GM18951 (cell line): ENCODE measurements at regions not wholly inside any gene's neighbourhood (a gene's known extent, or its start where the extent isn't known, plus 50 kb on each side); places are given as distances from the start of the nearest gene placed in this dataset.

Experiments used
- POLR2A ChIP-seq: IDR thresholded peaks from 4 replicates; pipeline ENCODE4 v1.6.1; 2011; ENCODE audit warnings: mild to moderate bottlenecking; ENCODE audit not compliant: insufficient read length, insufficient read depth; ENCODE audit errors: extremely low read depth
- in situ Hi-C: fragments of 300-500 bp; cut with MboI; formaldehyde crosslinking; loops from one replicate; pipeline ENCODE4 v1.12.0; 2022; ENCODE audit warnings: low sequenced_read_pairs, mixed read lengths, inconsistent platforms; ENCODE audit not compliant: unreplicated experiment

DNA sequence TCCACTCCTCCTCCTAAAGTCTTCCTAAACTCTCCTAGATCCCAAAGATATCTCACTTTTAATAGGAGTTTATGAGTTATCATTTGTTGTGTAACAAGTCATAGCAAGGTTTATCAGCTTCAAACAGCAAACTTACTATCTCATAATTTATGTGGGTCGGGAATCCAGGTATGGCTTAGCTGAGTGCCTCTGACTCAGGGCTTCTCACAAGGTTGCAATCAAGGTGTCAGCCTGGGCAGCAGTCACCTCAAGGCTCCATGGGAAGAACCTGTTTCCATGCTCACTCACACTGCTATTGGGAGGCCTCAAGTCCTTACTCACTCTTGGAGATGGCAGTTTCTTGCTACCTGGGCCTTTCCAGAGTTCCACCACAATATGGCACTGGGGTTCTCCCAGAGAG is 889.8 kb downstream of the MCTP2 start:
- in situ Hi-C loops: no loop called here
- TF ChIP-seq POLR2A: no peak

DNA sequence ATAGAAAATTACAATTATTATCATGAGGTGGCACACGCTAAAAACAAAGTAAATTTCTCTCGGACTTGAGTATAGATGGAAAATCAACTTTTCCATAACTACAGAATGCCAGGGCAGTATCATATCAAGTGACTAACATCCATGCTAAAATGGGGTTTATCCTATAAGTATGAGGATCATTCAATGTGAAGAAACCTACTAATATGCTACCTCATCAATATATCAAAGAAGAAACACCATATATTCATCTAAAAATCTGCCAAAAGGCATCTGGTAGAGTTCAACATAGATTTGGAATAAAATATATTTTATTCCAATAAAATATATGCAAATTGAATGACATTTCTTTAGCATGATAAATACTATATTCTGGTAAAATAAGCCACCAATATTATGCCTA is 894.4 kb downstream of the MCTP2 start:
- no peak for TF ChIP-seq POLR2A
- in situ Hi-C loops: no loop called here

DNA sequence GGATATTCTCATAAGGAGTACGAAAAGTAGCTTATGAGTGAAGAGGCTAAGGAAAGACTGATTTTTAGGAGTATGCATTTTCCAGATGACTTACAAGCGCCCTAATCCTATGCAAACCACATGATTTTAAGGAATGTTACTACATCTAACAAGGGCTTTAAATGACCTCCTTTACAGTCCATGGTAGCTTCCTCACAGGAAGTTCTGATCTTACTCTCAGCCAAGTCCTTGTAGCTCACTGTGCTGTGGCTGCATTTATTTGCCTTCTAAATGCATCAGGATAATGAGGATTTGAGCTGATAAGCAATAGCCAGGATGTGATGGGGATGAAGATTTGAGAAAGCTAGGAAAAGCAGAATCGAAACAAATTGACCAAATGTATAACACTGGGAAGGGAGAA is 896.0 kb downstream of the MCTP2 start:
- in situ Hi-C loops: no loop called here
- TF ChIP-seq POLR2A: no peak

DNA sequence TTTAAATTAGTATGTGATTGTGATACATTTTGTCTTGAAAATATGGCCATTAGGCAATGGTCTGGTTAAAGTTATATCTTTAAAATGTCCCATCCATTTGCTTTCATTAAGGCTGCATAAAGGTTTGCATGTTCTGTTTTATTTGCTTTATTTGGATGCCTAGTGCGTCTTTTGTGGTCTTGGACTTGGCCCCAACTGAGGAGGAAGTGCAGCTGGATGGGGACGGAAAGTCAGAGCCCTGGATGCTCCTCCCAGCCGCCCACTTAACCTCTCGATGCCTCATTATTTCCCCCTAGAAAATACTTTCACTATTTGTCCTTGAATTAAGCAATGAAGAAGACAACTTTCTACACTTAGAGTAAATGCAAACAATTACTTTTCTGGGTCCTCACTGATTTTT is 898.2 kb downstream of the MCTP2 start:
- in situ Hi-C loops: no loop called here
- TF ChIP-seq POLR2A: no peak

DNA sequence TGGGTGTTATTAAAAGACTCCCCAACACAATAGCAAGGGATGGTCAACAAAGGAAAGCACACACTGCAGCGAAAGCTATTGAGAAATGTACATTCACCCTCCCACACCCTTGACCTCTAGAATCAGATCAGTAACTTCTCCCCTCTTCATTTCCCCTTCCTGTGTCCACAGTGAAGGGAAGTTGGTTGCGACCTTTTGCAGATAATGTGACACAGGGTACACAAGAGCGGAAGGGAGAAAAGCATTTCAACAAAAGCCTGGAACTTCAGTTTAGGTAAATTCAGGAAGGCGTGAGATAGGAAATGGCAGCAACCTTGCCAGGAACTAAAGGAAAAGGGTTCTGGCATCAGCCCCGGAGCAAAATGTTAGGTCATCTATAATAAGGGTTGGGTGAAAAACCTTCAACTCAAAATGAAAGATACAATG is 899.8 kb downstream of the MCTP2 start:
- TF ChIP-seq POLR2A: no peak
- in situ Hi-C loops: no loop called here

DNA sequence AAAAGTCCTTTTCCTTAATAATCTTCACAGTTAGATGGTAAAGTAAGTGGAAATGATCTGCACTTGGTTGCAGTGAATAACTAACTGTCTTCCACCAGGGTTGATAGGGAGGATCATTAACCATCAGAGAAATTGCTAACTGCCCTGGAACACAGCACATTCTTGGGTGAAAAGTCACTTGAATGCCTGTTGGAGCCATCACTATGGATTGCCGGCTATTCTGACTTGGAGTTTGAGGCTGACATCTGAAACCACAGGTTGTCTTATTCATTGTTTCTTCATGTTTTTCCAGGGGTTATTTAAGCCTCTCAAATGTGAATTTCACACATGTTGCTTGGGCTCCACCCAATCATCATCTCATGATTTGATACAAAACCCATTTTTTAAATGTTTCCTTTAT is 901.4 kb downstream of the MCTP2 start:
- in situ Hi-C loops: no loop called here
- TF ChIP-seq POLR2A: no peak

DNA sequence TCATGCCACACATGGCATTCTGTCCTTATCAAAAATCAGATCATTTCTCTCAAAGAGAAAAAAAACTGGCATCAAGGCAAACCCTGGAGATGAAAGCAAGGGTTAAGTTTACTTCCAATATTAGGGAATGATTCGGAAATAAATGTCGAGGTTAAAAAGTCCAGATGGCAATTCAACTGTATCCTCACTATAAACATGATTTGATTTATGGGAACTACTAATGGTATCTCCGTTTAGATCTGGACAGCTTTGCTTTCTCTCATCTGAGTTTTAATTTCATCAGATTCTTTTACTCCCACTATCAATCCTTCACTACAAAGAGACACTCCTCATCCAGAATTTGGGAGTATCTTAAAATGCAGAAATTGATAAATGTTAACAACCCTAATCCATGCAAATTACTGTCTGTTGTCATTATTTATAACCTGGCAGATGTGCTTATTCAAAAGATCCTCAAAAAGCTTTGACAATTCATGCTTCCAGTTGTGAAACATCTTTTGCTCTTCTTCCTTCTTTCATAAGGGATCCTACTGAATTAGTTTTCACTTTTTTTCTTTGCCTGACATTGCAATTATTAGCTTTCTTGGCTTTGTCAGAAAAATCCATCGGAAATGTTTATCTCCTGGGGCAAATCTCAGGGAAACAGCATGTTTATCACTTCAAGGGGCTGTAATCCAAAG is 903.2 kb downstream of the MCTP2 start:
- in situ Hi-C loops: no loop called here
- TF ChIP-seq POLR2A: no peak

DNA sequence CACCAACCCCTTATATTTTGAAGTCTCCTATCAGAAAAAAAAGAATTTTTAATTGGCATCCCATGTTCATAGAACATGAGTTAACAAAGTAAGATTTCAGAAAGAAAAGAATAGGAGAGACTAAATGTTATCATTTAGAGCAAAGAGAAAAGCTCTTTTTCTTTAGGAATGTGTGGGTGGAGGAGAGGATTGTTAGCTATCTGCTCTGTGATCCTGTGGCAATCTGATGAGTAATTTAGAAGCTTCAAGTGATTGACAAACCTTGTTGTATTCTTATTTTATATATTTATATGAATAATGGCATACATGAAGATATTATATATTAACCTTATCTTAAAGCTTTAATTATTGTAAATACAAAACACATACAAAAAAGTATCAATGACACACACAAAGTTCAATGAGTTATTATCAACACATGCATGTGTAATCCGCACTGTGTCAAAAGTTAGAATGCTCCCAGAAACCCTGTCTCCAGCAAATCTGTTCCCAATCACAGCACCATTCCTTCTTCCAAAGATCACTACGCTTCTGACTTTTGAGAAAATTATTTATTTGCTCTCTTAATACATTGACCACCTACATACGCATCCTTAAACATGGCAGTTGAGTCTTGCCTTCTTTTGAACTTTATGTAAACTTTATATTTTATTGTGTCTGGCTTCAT is 907.4 kb downstream of the MCTP2 start:
- TF ChIP-seq POLR2A: no peak
- in situ Hi-C loops: no loop called here

DNA sequence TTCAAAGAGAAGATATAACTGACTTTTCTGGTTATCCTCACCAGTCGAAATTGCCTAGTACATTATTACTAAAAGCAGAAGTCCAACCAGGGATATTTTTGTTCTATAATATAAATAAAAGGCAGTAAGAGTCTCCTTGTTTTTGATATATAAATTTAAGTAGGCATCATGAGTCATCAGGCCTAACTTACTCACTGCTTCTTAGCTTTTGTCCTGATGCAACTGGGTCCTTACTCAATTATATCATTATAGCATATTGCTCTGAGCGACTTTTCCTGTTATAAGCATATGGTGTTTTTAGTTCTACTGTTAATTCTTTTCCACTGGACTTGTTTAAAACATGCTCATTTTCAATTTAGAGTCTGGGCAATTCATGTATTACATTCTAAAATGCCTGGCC is 910.1 kb downstream of the MCTP2 start:
- no peak for TF ChIP-seq POLR2A
- in situ Hi-C loops: no loop called here

DNA sequence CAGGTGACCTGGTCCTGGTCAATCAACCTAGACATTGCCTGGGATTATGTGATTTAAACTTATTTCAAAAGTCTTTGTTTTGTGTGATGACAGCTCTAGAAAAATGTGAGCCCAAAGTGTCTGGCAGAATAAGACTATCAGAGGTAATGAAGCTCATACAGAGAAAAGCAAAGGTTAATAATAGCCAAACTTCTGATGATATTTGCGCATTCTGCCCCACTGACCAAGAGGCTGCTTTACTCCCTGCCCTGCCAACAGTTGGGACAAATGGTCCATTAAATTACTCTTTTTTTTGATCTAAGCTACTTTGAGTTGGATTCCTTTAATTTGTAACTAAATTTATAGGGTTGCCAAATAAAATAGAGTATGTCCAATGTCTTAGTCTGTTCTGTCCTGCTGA is 911.2 kb downstream of the MCTP2 start:
- in situ Hi-C loops: no loop called here

DNA sequence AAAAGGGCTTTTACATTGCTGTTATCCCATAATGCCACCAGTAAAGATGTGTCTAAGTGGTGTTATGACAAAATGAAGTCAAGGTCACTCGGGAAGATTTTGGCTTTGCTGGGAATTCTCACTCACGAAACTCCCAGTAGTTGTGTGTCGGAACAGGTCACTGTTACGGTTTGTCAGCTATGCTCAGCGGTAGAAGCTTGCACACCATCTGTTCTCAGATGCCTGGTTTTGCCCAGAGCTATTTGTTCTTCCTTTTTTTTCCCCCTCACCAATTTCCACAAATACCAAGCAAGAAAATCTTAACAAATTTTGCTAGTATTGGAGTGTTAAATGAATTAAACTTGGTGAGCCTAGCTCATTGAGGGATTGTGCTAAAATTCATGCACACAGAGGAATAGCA is 915.1 kb downstream of the MCTP2 start:
- no peak for TF ChIP-seq POLR2A
- in situ Hi-C loops: no loop called here

More for the DNA sequence above, 911.2 kb downstream of the MCTP2 start:
- TF ChIP-seq POLR2A: no peak

DNA sequence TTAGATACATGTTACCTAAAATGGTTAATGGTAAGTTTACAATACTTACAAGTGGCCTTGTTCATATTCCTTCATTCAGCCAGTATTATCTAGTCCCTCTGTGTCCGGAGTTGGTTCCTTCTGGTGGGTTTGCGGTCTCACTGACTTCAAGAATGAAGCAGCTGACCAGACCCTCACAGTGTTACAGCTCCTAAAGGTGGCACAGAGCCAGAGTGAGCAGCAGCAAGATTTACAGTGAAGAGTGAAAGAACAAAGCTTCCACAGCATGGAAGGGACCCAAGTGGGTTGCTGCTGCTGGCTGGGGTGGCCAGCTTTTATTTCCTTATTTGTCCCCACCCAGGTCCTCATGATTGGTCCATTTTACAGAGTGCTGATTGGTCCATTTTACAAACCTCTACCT is 916.8 kb downstream of the MCTP2 start:
- TF ChIP-seq POLR2A: no peak
- in situ Hi-C loops: no loop called here

DNA sequence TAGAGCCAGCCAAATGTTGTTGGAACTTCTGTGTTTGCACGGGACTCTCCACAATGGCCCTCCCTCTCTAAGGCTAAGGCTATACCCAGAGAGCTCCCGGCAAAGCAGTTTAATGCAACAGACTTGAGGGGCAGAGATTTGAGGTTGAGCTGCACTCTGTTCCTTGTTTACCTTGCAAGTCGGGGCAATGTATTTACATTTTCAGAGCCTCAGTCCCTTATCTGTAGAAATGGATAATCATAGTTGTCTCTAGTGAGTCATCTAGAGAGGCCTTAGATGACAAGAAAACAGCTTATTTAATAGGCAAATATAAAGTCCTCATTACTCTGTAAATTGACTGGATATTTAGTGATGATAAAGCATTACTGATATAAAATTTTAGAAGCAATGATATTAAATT is 917.7 kb downstream of the MCTP2 start:
- TF ChIP-seq POLR2A: no peak
- in situ Hi-C loops: no loop called here

DNA sequence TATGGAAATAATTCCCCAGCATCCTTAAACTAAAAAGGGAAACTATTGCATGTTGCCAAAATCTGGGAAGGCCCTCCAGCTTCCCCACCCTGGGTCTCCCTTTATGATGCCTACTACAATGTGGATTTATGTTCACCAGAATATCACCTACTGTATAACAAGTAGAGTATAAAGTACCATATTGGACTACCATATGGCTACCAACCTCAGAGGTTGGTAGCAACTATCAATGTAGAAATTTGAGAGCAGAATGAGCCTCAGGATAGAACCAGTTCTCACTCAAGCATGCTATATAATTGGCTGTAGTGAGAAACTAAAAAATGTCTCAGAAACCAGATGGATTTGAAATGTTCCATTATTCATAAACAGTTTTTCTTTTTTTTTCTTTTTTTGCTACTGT is 918.4 kb downstream of the MCTP2 start:
- no peak for TF ChIP-seq POLR2A
- in situ Hi-C loops: no loop called here
